ENCODE measurements at regions not wholly inside any gene's neighbourhood (a gene's known extent, or its start where the extent isn't known, plus 50 kb on each side); places are given as distances from the start of the nearest gene placed in this dataset.

DNA sequence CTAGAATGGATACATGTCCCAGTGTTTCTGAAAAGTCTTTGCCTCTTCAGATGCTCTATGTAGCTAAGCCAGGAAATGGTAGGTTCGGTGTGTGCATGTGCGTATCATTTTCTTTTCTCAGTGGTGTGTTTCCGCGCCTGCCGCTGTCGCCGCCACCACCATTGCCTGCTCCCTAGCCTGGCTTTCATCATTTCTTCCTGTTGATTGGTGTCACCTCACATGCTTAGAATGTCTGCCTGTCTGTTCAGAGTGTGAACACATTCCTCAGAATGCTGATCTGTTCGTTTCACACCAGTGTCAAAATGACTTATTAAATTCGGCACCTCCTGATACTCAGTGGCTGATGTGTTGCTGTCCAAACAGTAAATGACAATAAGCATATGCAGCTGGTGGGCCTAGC is 255.2 kb upstream of the SPRED2 start:
- DNase-seq (ENCODE audit: low read depth), result no peak

- DNase-seq (ENCODE audit: low read depth), result no peak
Observed at GRCh38 chr2:65686928-65687521, 254.6 kb upstream of the SPRED2 start.

DNA sequence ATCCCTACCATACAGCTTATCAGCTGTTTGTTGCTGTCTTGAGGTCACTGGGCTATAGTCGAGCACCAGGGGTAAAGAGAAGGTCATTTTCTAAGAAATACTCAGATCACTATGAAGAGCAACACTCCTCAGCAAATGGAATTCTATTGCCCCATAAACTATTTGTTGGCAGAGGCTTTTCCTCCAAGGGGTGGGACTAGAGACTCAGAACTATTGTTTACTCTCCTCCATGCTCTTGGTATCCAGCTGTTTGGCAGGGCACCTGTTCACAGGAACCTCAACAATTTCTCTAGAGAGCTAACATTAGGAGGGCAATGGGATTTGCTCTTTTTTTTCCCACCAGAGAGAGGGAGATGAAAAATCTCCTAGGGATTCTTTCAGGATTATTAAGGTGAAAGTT is 249.1 kb upstream of the SPRED2 start:
- DNase-seq (ENCODE audit: low read depth), result no peak

GRCh38 chr2:65678779-65679391 is 246.5 kb upstream of the SPRED2 start:
- peak; percentile 46 for DNase-seq (ENCODE audit: low read depth)

DNA sequence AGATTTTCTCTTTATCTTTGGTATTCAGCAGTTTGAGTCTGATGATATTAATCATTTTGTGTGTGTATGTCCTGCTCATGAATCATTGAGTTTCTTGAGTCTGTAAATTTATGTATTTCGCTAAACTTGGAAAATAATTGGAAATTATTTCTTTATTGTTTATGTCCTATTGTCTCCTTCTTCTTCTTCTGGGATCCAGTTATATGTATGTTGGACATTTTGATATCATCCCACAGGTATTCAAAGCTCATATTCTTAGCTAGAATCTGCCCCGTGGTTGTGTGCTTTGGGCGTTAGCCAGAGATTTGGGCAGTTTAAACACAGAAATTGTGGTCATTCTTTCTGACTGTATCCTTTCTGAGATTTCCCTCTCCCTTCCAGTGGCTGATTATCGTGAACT is 243.0 kb upstream of the SPRED2 start:
- peak; percentile 18 for DNase-seq (ENCODE audit: low read depth)

GRCh38 chr2:65671670-65672242 is 239.4 kb upstream of the SPRED2 start:
- DNase-seq (ENCODE audit: low read depth), result no peak

DNA sequence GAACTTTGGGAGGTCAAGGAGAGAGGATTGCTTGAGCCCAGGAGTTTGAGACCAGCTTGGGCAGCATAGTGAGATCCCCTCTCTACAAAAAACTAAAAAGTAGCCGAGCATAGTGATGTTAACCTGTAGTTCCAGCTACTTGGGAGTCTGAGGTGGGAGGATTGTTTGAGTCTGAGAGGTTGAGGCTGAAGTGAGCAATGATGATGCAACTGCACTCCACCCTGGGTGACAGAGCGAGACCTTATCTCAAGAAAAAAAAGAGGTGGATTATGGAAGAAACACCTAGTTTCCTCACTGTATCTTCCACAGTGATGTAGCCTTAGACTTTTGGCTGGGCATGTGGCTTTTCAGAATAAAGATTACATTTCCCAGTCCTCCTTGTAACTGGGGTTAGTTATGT is 237.2 kb upstream of the SPRED2 start:
- DNase-seq (ENCODE audit: low read depth), result no peak

DNA sequence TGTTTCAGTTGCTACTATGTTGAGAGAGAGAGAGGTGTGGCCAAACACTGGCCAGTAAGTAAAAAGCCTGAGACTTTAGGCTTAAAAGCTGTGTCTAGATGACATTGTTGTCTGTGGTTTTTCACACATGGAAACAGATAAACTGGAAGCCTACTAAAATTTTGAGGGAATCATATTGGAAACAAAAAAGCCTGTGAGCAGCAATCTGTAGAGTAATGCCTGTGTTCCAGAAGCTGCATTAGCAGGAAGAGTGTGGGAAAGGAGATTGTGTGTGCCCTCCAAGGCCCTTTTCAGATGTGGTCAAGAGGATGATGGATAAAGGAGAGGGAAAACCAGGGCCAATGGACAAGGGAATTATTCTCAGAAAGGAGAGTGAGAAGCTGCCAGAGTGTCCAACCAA is 236.3 kb upstream of the SPRED2 start:
- no peak for DNase-seq (ENCODE audit: low read depth)

- DNase-seq (ENCODE audit: low read depth), result peak; percentile 85
Observed at GRCh38 chr2:65666156-65666725, 233.8 kb upstream of the SPRED2 start.

- DNase-seq (ENCODE audit: low read depth), result peak; percentile 39
Observed at GRCh38 chr2:65664931-65665330, 232.5 kb upstream of the SPRED2 start.

DNA sequence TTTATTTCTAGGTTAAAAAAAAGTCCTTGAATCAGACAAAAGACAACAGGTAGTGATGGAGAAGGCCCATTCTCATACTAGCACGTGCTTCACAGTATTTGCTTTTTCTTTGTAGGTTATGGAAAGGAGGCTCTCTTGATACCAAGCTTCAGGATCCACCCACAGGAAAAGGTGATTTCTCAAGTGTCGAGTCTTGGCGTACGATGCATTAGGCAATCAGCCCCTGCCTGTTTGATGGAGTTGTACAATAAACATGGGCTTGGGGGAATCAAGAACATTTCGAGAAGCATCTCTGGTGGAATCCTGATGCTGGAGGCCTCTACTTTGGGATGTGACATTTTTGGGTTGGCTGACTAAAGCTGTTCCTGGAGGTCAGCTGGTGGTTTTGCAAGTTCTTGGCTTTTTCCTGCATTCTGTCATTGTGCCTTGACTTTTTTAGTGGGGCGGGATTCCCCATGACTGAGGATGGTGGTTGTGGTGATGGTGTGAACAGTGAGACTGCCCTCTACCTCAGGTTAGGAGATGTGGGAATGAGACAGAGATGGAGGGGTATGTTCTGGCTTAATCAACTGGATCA is 231.5 kb upstream of the SPRED2 start:
- DNase-seq (ENCODE audit: low read depth), result peak; percentile 45

- DNase-seq (ENCODE audit: low read depth), result peak; percentile 93
Observed at GRCh38 chr2:65662654-65663432, 230.4 kb upstream of the SPRED2 start.

- DNase-seq (ENCODE audit: low read depth), result peak; percentile 42
Observed at GRCh38 chr2:65661980-65662653, 229.7 kb upstream of the SPRED2 start.

DNA sequence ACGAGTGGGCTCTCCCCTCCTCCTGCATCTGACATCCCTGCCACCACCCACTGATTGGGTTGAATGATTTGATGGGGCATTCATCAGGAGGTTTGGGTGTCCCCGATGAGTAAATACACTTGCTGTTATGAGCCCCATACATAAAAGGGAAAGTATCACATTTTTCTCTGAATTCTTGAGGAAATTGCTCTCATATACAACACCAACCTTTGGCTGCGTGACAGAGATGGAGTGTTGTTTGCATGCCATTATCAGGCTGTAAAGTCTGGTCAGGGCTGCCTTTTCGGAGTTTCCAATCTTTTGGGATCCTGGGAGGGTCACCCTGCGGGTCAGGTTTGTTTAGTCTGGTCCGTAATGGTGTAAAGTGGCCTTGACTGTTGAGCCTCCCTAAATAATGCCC is 227.9 kb upstream of the SPRED2 start:
- DNase-seq (ENCODE audit: low read depth), result peak; percentile 72

GRCh38 chr2:65658881-65659280 is 226.5 kb upstream of the SPRED2 start:
- peak; percentile 73 for DNase-seq (ENCODE audit: low read depth)

GRCh38 chr2:65658266-65658665 is 225.9 kb upstream of the SPRED2 start:
- DNase-seq (ENCODE audit: low read depth), result no peak

GRCh38 chr2:65656160-65656718 is 223.8 kb upstream of the SPRED2 start:
- peak; percentile 31 for DNase-seq (ENCODE audit: low read depth)

GRCh38 chr2:65655000-65655399 is 222.6 kb upstream of the SPRED2 start:
- no peak for DNase-seq (ENCODE audit: low read depth)

GRCh38 chr2:65654496-65654895 is 222.1 kb upstream of the SPRED2 start:
- DNase-seq (ENCODE audit: low read depth), result no peak

DNA sequence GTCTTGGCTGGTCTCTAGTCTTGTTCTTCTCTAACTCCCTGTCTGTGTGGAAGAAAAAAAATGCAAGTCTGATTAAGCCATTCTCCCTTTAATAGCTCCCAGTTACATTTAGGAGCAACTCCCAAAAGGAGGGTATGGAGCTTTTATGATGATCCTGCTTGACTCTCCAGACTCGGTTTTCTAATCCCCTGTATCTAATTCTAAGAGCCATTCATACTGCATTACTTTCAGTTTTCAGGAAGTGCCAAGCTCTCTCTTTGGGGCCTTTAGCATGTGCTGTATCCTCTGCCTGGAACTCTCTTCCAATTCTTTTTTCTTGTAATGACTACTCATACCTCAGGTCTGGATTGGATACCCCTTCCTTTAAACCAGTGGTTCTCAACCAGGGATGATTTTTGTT is 219.7 kb upstream of the SPRED2 start:
- DNase-seq (ENCODE audit: low read depth), result no peak

DNA sequence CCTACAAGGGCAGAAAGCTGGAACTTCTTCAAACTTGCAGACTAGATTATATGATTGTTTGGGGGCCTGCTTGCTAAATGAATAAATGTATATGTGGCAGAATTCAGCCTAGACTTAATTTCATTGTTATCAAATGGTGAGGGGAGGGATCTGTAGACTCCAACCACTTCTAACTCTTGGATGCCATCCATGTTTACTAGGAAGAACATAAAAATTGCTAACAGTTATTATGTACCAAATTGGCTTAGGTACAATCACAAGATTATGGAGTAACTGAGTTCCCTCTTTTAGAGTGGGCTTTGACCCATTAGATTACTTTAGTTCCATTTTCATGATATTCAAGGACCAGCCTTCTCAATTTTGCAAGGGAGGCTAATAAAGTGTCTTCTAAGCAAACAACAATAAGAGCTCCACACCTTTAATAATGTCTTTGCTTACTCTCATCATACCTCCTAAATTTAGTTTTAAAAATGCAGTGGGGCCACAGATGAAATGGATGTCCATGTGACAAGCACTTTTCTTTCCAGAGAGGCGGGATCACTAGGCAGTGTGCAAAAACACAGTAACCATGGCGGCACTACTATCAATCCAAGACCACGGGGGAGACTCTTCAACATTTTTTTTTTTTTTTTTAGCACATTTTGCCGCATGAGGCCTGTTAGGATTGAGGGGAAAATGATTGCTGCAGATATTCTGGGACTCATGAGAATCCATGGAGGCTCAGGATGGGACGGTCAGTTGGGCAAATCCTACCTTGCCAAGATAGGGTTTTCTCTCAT is 217.6 kb upstream of the SPRED2 start:
- DNase-seq (ENCODE audit: low read depth), result no peak

Measured in EH (cell line).